CD14-positive monocyte (primary cell): ENCODE measurements at regions not wholly inside any gene's neighbourhood (a gene's known extent, or its start where the extent isn't known, plus 50 kb on each side); places are given as distances from the start of the nearest gene placed in this dataset.

Experiments
- DNase-seq, 3 donors: peaks; one replicate each; pipeline ENCODE4 v3.0.0-alpha.2; 2011 to 2022
- H2AFZ ChIP-seq: 2 replicates; pipeline ENCODE4 v1.6.0; 2012; ENCODE audit warnings: mild to moderate bottlenecking, low read depth, low read length, inconsistent platforms; ENCODE audit not compliant: insufficient read depth, poor library complexity, severe bottlenecking
- H3K27ac ChIP-seq, 2 donors: 1 replicate in 1 of 2; 2 replicates in 1 of 2; pipeline ENCODE4 v1.5.1; 2012 to 2013; ENCODE audit warnings: low read length in 2 of 2, control low read depth in 1 of 2, inconsistent platforms in 1 of 2, low read depth in 1 of 2, mild to moderate bottlenecking in 1 of 2
- H3K27me3 ChIP-seq, 2 donors: one replicate each; pipeline versions ENCODE4 v1.6.0 to v1.6.1; 2011 to 2013; ENCODE audit warnings: low read length in 2 of 2; ENCODE audit not compliant: control insufficient read depth in 2 of 2, insufficient read depth in 2 of 2
- H3K36me3 ChIP-seq, 2 donors: replicated peaks in 1 of 2; 1 replicate in 1 of 2; 2 replicates in 1 of 2; pipeline versions ENCODE4 v1.5.1 to v1.6.1; 2012 to 2013; ENCODE audit warnings: low read length in 2 of 2, control low read depth in 1 of 2, inconsistent platforms in 1 of 2, mild to moderate bottlenecking in 1 of 2; ENCODE audit not compliant: insufficient read depth in 2 of 2, control insufficient read depth in 1 of 2
- H3K4me1 ChIP-seq, 2 donors: 1 replicate in 1 of 2; 2 replicates in 1 of 2; pipeline versions ENCODE4 v1.5.1 to v1.6.1; 2012 to 2013; ENCODE audit warnings: low read length in 2 of 2, control low read depth in 1 of 2, inconsistent platforms in 1 of 2, mild to moderate bottlenecking in 1 of 2, moderate library complexity in 1 of 2; ENCODE audit not compliant: insufficient read depth in 2 of 2, control insufficient read depth in 1 of 2
- H3K4me2 ChIP-seq: replicated peaks from 2 replicates; pipeline ENCODE3; 2012; ENCODE audit warnings: low read length, moderate library complexity, mild to moderate bottlenecking; ENCODE audit not compliant: poor library complexity, severe bottlenecking; ENCODE audit errors: extremely low read depth
- H3K4me3 ChIP-seq, 3 experiments: fragments of 200-600 bp in 1 of 3; sonication (generic) in 1 of 3; replicated peaks in 1 of 3; 1 replicate in 2 of 3; 2 replicates in 1 of 3; pipeline ENCODE4 v1.5.1; 2011 to 2013; ENCODE audit warnings: low read length in 3 of 3, mild to moderate bottlenecking in 3 of 3, control low read depth in 2 of 3, low read depth in 2 of 3, inconsistent platforms in 1 of 3, moderate library complexity in 1 of 3
- H3K79me2 ChIP-seq: 2 replicates; pipeline ENCODE4 v1.6.0; 2012; ENCODE audit warnings: mild to moderate bottlenecking, control low read depth, inconsistent platforms, low read length, moderate library complexity; ENCODE audit not compliant: insufficient read depth
- H3K9ac ChIP-seq: 2 replicates; pipeline ENCODE4 v1.6.0; 2017; ENCODE audit warnings: low read length, mild to moderate bottlenecking; ENCODE audit not compliant: insufficient read depth, poor library complexity, severe bottlenecking
- H3K9me3 ChIP-seq, 2 donors: replicated peaks in 1 of 2; 1 replicate in 1 of 2; 2 replicates in 1 of 2; pipeline versions ENCODE4 v1.5.1 to v1.6.1; 2012 to 2013; ENCODE audit warnings: low read length in 2 of 2, control low read depth in 1 of 2; ENCODE audit not compliant: control insufficient read depth in 1 of 2, insufficient read depth in 1 of 2
- H4K20me1 ChIP-seq: 2 replicates; pipeline ENCODE4 v1.6.0; 2012; ENCODE audit warnings: mild to moderate bottlenecking, low read length, control low read depth, moderate library complexity; ENCODE audit not compliant: insufficient read depth
- H3K27ac Mint-ChIP-seq, 7 donors: one replicate each; pipeline ENCODE4 v1.8.0; 2020; ENCODE audit warnings: mild to moderate bottlenecking in 7 of 7, mixed read lengths in 7 of 7, moderate library complexity in 6 of 7, inconsistent platforms in 2 of 7
- H3K27me3 Mint-ChIP-seq, 3 donors: one replicate each; pipeline ENCODE4 v1.8.0; 2021 to 2022; ENCODE audit warnings: low read depth in 3 of 3, mild to moderate bottlenecking in 3 of 3, mixed read lengths in 3 of 3, moderate library complexity in 3 of 3, inconsistent platforms in 1 of 3
- H3K36me3 Mint-ChIP-seq, 2 donors: one replicate each; pipeline ENCODE4 v1.8.0; 2020; ENCODE audit warnings: mixed read lengths in 2 of 2, inconsistent platforms in 1 of 2, mild to moderate bottlenecking in 1 of 2
- H3K4me1 Mint-ChIP-seq: one replicate; pipeline ENCODE4 v1.8.0; 2020; ENCODE audit warnings: mild to moderate bottlenecking, mixed read lengths
- H3K4me3 Mint-ChIP-seq, 2 donors: one replicate each; pipeline ENCODE4 v1.8.0; 2020; ENCODE audit warnings: mild to moderate bottlenecking in 2 of 2, mixed read lengths in 2 of 2, moderate library complexity in 1 of 2
- H3K9me3 Mint-ChIP-seq, 7 donors: one replicate each; pipeline ENCODE4 v1.8.0; 2020 to 2022; ENCODE audit warnings: mixed read lengths in 7 of 7, mild to moderate bottlenecking in 6 of 7, moderate library complexity in 6 of 7, inconsistent platforms in 2 of 7
- WGBS: methylation state at CpG from one replicate; pipeline ENCODE4 v1.1.5; 2013; ENCODE audit warnings: missing lambda C conversion rate; ENCODE audit not compliant: insufficient coverage; 5-methylcytosine and 5-hydroxymethylcytosine counted together
- intact Hi-C, 2 donors: fragments of 100-400 bp; cut with micrococcal nuclease; formaldehyde crosslinking; loops; one replicate each; pipeline versions ENCODE4 v1.15.0 to v1.15.1; 2023
- TF ChIP-seq, protein P1 (sequence below): fragments of 200-600 bp; IDR thresholded peaks from one replicate; pipeline ENCODE4 v1.8.0; 2022; ENCODE audit warnings: antibody characterized with exemption, mild to moderate bottlenecking

DNA sequence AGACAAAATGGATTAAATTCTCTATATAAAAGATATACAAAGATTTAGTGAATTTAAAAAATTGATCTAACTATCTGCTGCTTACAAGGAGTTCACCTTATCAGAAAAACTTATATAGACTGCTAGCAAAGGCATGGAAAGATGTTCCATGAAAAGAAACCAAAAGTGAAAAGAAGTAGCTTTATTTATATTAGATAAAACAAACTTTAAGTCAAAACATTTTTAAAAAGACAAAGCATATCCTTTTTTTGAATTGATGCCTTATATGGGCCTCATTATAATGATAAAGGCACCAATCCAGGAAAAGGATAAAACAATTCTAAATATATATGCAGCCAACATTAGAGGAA is 334.2 kb downstream of the MEI4 start:
- Histone ChIP-seq H3K9me3 (peaks cover 9 to 17% of the 10 kb centered on the region in 2 donors), H3K4me2 (no peak overlapping the region), H3K27me3 (no peaks in the 10 kb centered on the region), H4K20me1 (no peaks in the 10 kb centered on the region), H3K27ac (no peak overlapping the region), H3K4me3 (no peak overlapping the region), H3K9ac (no peak overlapping the region), H2AFZ (no peak overlapping the region), H3K4me1 (no peaks in the 10 kb centered on the region), H3K79me2 (no peaks in the 10 kb centered on the region), H3K36me3 (no peaks in the 10 kb centered on the region)
- Mint-ChIP-seq H3K36me3 (no peaks in the 10 kb centered on the region), H3K4me3 (no peak overlapping the region), H3K4me1 (no peaks in the 10 kb centered on the region), H3K9me3 (peaks cover 0 to 15% (median 6%) of the 10 kb centered on the region in 7 donors), H3K27ac (no peak overlapping the region), H3K27me3 (peaks cover 0 to 1% (median 0%) of the 10 kb centered on the region in 3 donors)
- intact Hi-C loops: no loop called here
- TF ChIP-seq, protein P1, sequence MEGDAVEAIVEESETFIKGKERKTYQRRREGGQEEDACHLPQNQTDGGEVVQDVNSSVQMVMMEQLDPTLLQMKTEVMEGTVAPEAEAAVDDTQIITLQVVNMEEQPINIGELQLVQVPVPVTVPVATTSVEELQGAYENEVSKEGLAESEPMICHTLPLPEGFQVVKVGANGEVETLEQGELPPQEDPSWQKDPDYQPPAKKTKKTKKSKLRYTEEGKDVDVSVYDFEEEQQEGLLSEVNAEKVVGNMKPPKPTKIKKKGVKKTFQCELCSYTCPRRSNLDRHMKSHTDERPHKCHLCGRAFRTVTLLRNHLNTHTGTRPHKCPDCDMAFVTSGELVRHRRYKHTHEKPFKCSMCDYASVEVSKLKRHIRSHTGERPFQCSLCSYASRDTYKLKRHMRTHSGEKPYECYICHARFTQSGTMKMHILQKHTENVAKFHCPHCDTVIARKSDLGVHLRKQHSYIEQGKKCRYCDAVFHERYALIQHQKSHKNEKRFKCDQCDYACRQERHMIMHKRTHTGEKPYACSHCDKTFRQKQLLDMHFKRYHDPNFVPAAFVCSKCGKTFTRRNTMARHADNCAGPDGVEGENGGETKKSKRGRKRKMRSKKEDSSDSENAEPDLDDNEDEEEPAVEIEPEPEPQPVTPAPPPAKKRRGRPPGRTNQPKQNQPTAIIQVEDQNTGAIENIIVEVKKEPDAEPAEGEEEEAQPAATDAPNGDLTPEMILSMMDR: no peak
- DNase-seq: no peak

DNA sequence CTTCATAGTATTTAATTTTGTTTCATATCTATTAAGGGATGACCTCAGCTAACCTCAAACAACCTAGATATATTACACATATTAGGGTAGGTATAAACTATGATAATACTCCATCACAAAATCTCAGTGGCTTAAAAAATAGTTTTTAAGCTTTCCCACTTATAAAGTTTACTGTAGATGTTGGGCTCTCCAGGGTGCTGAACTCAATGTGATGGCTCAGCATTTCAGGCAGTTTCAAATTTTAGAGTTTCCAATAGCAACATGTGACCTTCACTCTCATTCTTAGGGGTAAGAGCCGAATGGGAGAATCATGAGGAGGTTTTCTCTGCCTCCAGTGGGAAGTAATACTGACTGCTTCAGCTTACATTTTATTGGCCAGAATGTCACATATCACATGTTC is 357.3 kb downstream of the MEI4 start:
- Histone ChIP-seq H3K27ac (no peak overlapping the region), H3K4me1 (no peaks in the 10 kb centered on the region), H3K27me3 (no peaks in the 10 kb centered on the region), H3K36me3 (no peaks in the 10 kb centered on the region), H3K79me2 (no peaks in the 10 kb centered on the region), H3K4me3 (no peak overlapping the region), H3K9ac (no peak overlapping the region), H3K9me3 (peaks cover 0 to 20% of the 10 kb centered on the region in 2 donors), H3K4me2 (no peak overlapping the region), H2AFZ (no peak overlapping the region), H4K20me1 (no peaks in the 10 kb centered on the region)
- intact Hi-C loops: no loop called here
- Mint-ChIP-seq H3K36me3 (no peaks in the 10 kb centered on the region), H3K4me3 (no peak overlapping the region), H3K4me1 (no peaks in the 10 kb centered on the region), H3K27ac (no peak overlapping the region), H3K9me3 (peaks cover 3 to 18% (median 8%) of the 10 kb centered on the region in 7 donors), H3K27me3 (no peaks in the 10 kb centered on the region)
- TF ChIP-seq, protein P1: no peak
- no peak for DNase-seq
- WGBS: no CpG with 5 or more reads among the region's 1 CpG
